ENCODE measurements at regions not wholly inside any gene's neighbourhood (a gene's known extent, or its start where the extent isn't known, plus 50 kb on each side); places are given as distances from the start of the nearest gene placed in this dataset.
A peak's percentile ranks its signal among the peaks of the same experiment; 100 is the strongest.

- TF ChIP-seq PKNOX1 (IDR thresholded peaks at IDR 0.05), result no peak; the same call in 1 of the 2 replicates
- TF ChIP-seq NFXL1 (IDR thresholded peaks at IDR 0.05; ENCODE audit: borderline replicate concordance), result no peak
- TF ChIP-seq ASH2L (IDR thresholded peaks at IDR 0.05; ENCODE audit: borderline replicate concordance, low read depth), result no peak; the same call in 1 of the 2 replicates
- TF ChIP-seq CREB1 (IDR thresholded peaks at IDR 0.05; ENCODE audit: low read depth), result peak; percentile 78
- no peak for TF ChIP-seq PML (IDR thresholded peaks at IDR 0.05; ENCODE audit: low read length)
- TF ChIP-seq HDGF (IDR thresholded peaks at IDR 0.05), result peak; percentile 40; the same call in 1 of the 2 replicates
- TF ChIP-seq TCF3 (IDR thresholded peaks at IDR 0.05; ENCODE audit: borderline replicate concordance, insufficient read depth, low read depth, low read length), result peak; percentile 91
- TF ChIP-seq STAT1 (conservative IDR thresholded peaks at IDR 0.05), result peak; percentile 63; the same call in 1 of the 2 replicates
- TF ChIP-seq CTCF (IDR thresholded peaks at IDR 0.05 in 2 of 3, conservative IDR thresholded peaks at IDR 0.05 in 1 of 3; ENCODE audit: control insufficient read depth in 2 of 3, extremely low read depth in 1 of 3, insufficient read depth in 1 of 3, low read depth in 3 of 3, low read length in 3 of 3), result peak; percentile 39 to 48 (median 39); a peak in 5 of 6 replicates
- TF ChIP-seq LARP7 (IDR thresholded peaks at IDR 0.05), result 0 out of 2 replicates have a peak, but pooled peaks have one; percentile 29
- no peak for TF ChIP-seq RBBP5 (conservative IDR thresholded peaks at IDR 0.05)
- 0 out of 2 replicates have a peak, but pooled peaks have one; percentile 39 for TF ChIP-seq CHD2 (IDR thresholded peaks at IDR 0.05; ENCODE audit: borderline replicate concordance, low read depth, low read length)
- TF ChIP-seq ZNF687 (IDR thresholded peaks at IDR 0.05), result peak; percentile 65
- TF ChIP-seq NFIC (IDR thresholded peaks at IDR 0.05; ENCODE audit: low read depth, low read length), result no peak
- no peak for TF ChIP-seq CEBPB (IDR thresholded peaks at IDR 0.05; ENCODE audit: borderline replicate concordance in 1 of 2, low read depth in 2 of 2, low read length in 2 of 2)
- no peak for TF ChIP-seq SMAD1 (IDR thresholded peaks at IDR 0.05; ENCODE audit: low read depth, partially characterized antibody)
- TF ChIP-seq ATF7 (IDR thresholded peaks at IDR 0.05; ENCODE audit: low read depth), result no peak
- no peak for TF ChIP-seq TCF7 (IDR thresholded peaks at IDR 0.05; ENCODE audit: borderline replicate concordance)
- TF ChIP-seq EP300 (IDR thresholded peaks at IDR 0.05; ENCODE audit: borderline replicate concordance in 1 of 2, control insufficient read depth in 1 of 2, low read depth in 2 of 2, low read length in 2 of 2), result 0 out of 4 replicates have a peak, but pooled peaks of 1 of the 2 experiments have one; percentile 23
- no peak for TF ChIP-seq SKIL (IDR thresholded peaks at IDR 0.05; ENCODE audit: low read depth, poor library complexity, severe bottlenecking)
These were observed 100.9 kb downstream of the NCOR2 start (continued) for GRCh38 chr12:124466216-124467128.

All from GM12878 (cell line).